Upper lobe of left lung (tissue), 6 donors: ENCODE measurements at regions not wholly inside any gene's neighbourhood (a gene's known extent, or its start where the extent isn't known, plus 50 kb on each side); places are given as distances from the start of the nearest gene placed in this dataset.

ENCODE experiments used
- ATAC-seq, 2 donors: fragments of 200-7000 bp; cut with Tn5 transposase; one replicate each; pipeline ENCODE4 v1.9.1; 2022; ENCODE audit warnings: mild to moderate bottlenecking in 2 of 2, moderate library complexity in 2 of 2; ENCODE audit not compliant: low FRiP score in 2 of 2
- DNase-seq, 2 donors: peaks; one replicate each; pipeline ENCODE4 v3.0.0-alpha.2; 2019 to 2020
- H3K27ac ChIP-seq, 4 donors: fragments of 200-600 bp; sonication (generic); one replicate each; pipeline ENCODE4 v1.5.1; 2016 to 2019
- H3K27me3 ChIP-seq, 4 donors: fragments of 200-600 bp; sonication (generic); one replicate each; pipeline ENCODE4 v1.5.1; 2017 to 2019
- H3K36me3 ChIP-seq, 4 donors: fragments of 200-600 bp; sonication (generic); one replicate each; pipeline ENCODE4 v1.5.1; 2016 to 2019
- H3K4me1 ChIP-seq, 4 donors: fragments of 200-600 bp; sonication (generic); one replicate each; pipeline ENCODE4 v1.5.1; 2018 to 2019
- H3K4me3 ChIP-seq, 4 donors: fragments of 200-600 bp; sonication (generic); one replicate each; pipeline ENCODE4 v1.5.1; 2017 to 2019; ENCODE audit warnings: mild to moderate bottlenecking in 2 of 4, moderate library complexity in 1 of 4
- H3K9me3 ChIP-seq, 4 donors: fragments of 200-600 bp; sonication (generic); one replicate each; pipeline ENCODE4 v1.5.1; 2018 to 2019
- CTCF ChIP-seq, 6 experiments: fragments of 450-650 bp in 4 of 6; fragments of 200-600 bp in 2 of 6; sonication (generic) in 2 of 6; IDR thresholded peaks; one replicate each; pipeline ENCODE4 v1.5.1; 2016 to 2019; ENCODE audit warnings: antibody characterized with exemption in 6 of 6
- EP300 ChIP-seq, 4 donors: sonication (generic); formaldehyde crosslinking; IDR thresholded peaks; one replicate each; pipeline ENCODE4 v1.5.1; 2017; ENCODE audit warnings: antibody characterized with exemption in 4 of 4, control low read depth in 2 of 4
- POLR2A ChIP-seq, 4 donors: fragments of 450-650 bp; IDR thresholded peaks; one replicate each; pipeline ENCODE4 v1.5.1; 2016 to 2017; ENCODE audit warnings: antibody characterized with exemption in 4 of 4, mild to moderate bottlenecking in 2 of 4
- POLR2AphosphoS5 ChIP-seq, 2 donors: sonication (generic); formaldehyde crosslinking; IDR thresholded peaks; one replicate each; pipeline ENCODE4 v1.5.1; 2017; ENCODE audit warnings: antibody characterized with exemption in 2 of 2
- WGBS, 2 donors: methylation state at CpG; one replicate each; pipeline ENCODE4 v1.1.5; 2017 to 2018; 5-methylcytosine and 5-hydroxymethylcytosine counted together
- donor health status: DM: no; HTN: no; CAD: no; lungs with moderate emphysema.
- donor health status: DM: no; HTN: yes; CAD: no; lungs with severe emphysema.

- WGBS, 2 donors: 71 to 96% methylated on average over 4 of the region's 4 CpGs
- no peak overlapping the region for H3K4me3 ChIP-seq
These were observed 63.1 kb upstream of the VASH1 start for GRCh38 chr14:76698191-76698590.

GRCh38 chr14:76698631-76699030, 62.6 kb upstream of the VASH1 start:
- Histone ChIP-seq H3K27ac (no peak overlapping the region), H3K9me3 (no peaks in the 10 kb centered on the region), H3K4me3 (no peak overlapping the region), H3K4me1 (no peaks in the 10 kb centered on the region), H3K36me3 (no peaks in the 10 kb centered on the region), H3K27me3 (no peaks in the 10 kb centered on the region)
- DNase-seq (no peak), ATAC-seq (no peak)
- 72 to 87% methylated on average over 3 of the region's 3 CpGs for WGBS, 2 donors
- TF ChIP-seq POLR2AphosphoS5 (IDR thresholded peaks at IDR 0.05) (no peak), EP300 (IDR thresholded peaks at IDR 0.05) (no peak), POLR2A (IDR thresholded peaks at IDR 0.05) (no peak), CTCF (IDR thresholded peaks at IDR 0.05) (no peak)

More at GRCh38 chr14:76698191-76698590, 63.1 kb upstream of the VASH1 start:
- Histone ChIP-seq H3K4me1 (no peaks in the 10 kb centered on the region), H3K27ac (no peak overlapping the region), H3K36me3 (no peaks in the 10 kb centered on the region), H3K27me3 (no peaks in the 10 kb centered on the region), H3K9me3 (no peaks in the 10 kb centered on the region)
- DNase-seq: no peak
- TF ChIP-seq POLR2AphosphoS5 (IDR thresholded peaks at IDR 0.05): no peak
- no peak for TF ChIP-seq EP300 (IDR thresholded peaks at IDR 0.05)
- no peak for TF ChIP-seq POLR2A (IDR thresholded peaks at IDR 0.05)
- no peak for TF ChIP-seq CTCF (IDR thresholded peaks at IDR 0.05)
- ATAC-seq: peak in 1 of 2 donors; percentile 44

GRCh38 chr14:76699209-76699938, 61.9 kb upstream of the VASH1 start:
- DNase-seq: no peak
- Histone ChIP-seq H3K4me3 (no peak overlapping the region), H3K27me3 (no peaks in the 10 kb centered on the region), H3K4me1 (no peaks in the 10 kb centered on the region), H3K9me3 (no peaks in the 10 kb centered on the region), H3K36me3 (no peaks in the 10 kb centered on the region), H3K27ac (no peak overlapping the region)
- TF ChIP-seq EP300 (IDR thresholded peaks at IDR 0.05) (no peak), POLR2AphosphoS5 (IDR thresholded peaks at IDR 0.05) (no peak), CTCF (IDR thresholded peaks at IDR 0.05) (no peak)
- WGBS, 2 donors: 74 to 87% methylated on average over 6 of the region's 6 CpGs
- no peak for ATAC-seq

- Histone ChIP-seq H3K27ac (no peak overlapping the region), H3K4me3 (no peak overlapping the region), H3K27me3 (no peaks in the 10 kb centered on the region), H3K9me3 (no peaks in the 10 kb centered on the region), H3K36me3 (no peaks in the 10 kb centered on the region), H3K4me1 (no peaks in the 10 kb centered on the region)
- 83 to 90% methylated on average over 8 of the region's 8 CpGs for WGBS, 2 donors
- ATAC-seq (no peak), DNase-seq (no peak)
- no peak for TF ChIP-seq CTCF (IDR thresholded peaks at IDR 0.05)
- TF ChIP-seq EP300 (IDR thresholded peaks at IDR 0.05): no peak
- TF ChIP-seq POLR2A (IDR thresholded peaks at IDR 0.05): no peak
- no peak for TF ChIP-seq POLR2AphosphoS5 (IDR thresholded peaks at IDR 0.05)
These were observed 61.2 kb upstream of the VASH1 start for GRCh38 chr14:76699939-76700590.
